Activated naive CD4-positive, alpha-beta T cell treated with anti-CD3 and anti-CD28 coated beads for 36 hours (primary cell): ENCODE measurements at regions not wholly inside any gene's neighbourhood (a gene's known extent, or its start where the extent isn't known, plus 50 kb on each side); places are given as distances from the start of the nearest gene placed in this dataset.

Experiments
- CTCF ChIA-PET: fragments of 350-600 bp; sonication (Branson Sonifier 250); formaldehyde crosslinking; loops from one replicate; lab custom pipeline; 2021; ENCODE audit warnings: antibody characterized with exemption; lab: Charles Lee
- DNase-seq: peaks from one replicate; pipeline ENCODE4 v3.0.0-alpha.2; 2020
- H3K27ac Mint-ChIP-seq: one replicate; pipeline ENCODE4 v1.8.0; 2021; ENCODE audit warnings: mild to moderate bottlenecking, mixed read lengths
- H3K27me3 Mint-ChIP-seq: one replicate; pipeline ENCODE4 v1.8.0; 2021; ENCODE audit warnings: low read depth, mixed read lengths
- H3K36me3 Mint-ChIP-seq: one replicate; pipeline ENCODE4 v1.8.0; 2021; ENCODE audit warnings: low read depth, mixed read lengths
- H3K4me1 Mint-ChIP-seq: one replicate; pipeline ENCODE4 v1.8.0; 2021; ENCODE audit warnings: low read depth, mixed read lengths
- H3K4me3 Mint-ChIP-seq: one replicate; pipeline ENCODE4 v1.8.0; 2021; ENCODE audit warnings: mild to moderate bottlenecking, moderate library complexity, mixed read lengths
- H3K9me3 Mint-ChIP-seq: one replicate; pipeline ENCODE4 v1.8.0; 2021; ENCODE audit warnings: mixed read lengths
- intact Hi-C: fragments of 100-400 bp; cut with micrococcal nuclease; formaldehyde crosslinking; loops from one replicate; pipeline ENCODE4 v1.15.1; 2023

DNA sequence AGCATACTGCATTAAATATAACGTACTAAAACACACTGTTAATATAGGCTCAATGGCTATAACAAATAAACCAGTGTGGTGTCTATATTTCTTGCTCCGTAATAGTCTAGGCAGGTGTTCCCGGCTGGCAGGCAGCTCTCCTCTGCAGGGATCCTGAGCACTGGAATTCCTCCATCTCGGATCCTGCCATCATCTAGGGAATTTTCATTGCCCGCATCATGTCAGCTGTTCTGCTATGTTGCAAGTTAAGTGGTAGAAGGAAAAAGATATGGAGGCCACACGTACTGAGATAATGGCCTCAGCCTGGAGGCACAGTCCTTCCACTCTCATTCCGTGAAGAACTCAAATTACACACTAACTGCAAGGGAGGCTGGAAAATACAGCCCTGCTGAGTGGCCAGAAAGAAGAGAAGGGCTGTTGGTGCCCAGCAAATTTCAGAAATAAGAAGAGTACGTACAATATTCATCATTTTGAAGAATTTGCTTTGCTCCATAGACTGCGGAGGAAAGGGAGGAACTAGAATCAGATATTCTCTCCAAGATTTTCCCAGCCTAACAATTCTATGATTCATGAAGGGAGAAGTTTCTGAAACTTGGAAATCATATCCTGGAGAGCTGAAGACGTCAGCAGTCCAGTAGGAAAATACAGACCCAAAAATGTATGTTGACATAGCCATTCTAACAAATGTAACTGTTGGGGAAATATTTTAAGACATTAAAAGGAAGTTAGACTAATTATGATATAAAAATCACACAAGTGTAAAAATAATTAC lies 263.3 kb downstream of the MRPL39 start:
- intact Hi-C loops = no loop called here
- CTCF ChIA-PET = interaction anchor here (1.1 kb wide), 1 partner anchor 42 kb away, joined by 3 read pairs; no protein-coding TSS in a partner anchor
- Mint-ChIP-seq H3K36me3 (no peaks in the 10 kb centered on the region), H3K4me3 (no peak overlapping the region), H3K4me1 (no peaks in the 10 kb centered on the region), H3K27me3 (peaks cover 17% of the 10 kb centered on the region), H3K9me3 (no peaks in the 10 kb centered on the region), H3K27ac (no peak overlapping the region)
- no peak for DNase-seq

DNA sequence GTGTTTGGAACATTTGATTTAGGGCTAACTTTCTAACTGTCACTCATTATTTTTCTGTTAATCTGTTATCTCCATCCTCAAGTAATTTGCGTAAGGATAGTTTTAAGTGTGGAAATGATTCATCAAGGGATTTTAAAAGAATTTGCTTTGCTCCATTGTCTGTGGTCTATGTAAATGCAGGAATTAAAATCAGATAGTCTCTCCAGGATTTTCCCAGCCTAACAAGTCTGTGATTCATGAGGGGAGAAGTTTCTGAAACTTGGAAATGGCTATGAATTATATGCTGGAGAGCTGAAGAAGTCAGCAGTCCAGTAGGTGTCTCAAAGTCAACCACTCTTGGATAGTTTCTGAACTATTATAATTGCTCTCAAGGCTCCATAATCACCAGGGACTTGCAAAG lies 264.5 kb downstream of the MRPL39 start:
- DNase-seq = no peak
- no peak overlapping the region for H3K4me3 Mint-ChIP-seq
- H3K4me1 Mint-ChIP-seq = no peaks in the 10 kb centered on the region
- intact Hi-C loops = no loop called here
- CTCF ChIA-PET = no interaction called here
- no peaks in the 10 kb centered on the region for H3K36me3 Mint-ChIP-seq
- peaks cover 10% of the 10 kb centered on the region for H3K27me3 Mint-ChIP-seq
- no peak overlapping the region for H3K27ac Mint-ChIP-seq
- H3K9me3 Mint-ChIP-seq = no peaks in the 10 kb centered on the region

DNA sequence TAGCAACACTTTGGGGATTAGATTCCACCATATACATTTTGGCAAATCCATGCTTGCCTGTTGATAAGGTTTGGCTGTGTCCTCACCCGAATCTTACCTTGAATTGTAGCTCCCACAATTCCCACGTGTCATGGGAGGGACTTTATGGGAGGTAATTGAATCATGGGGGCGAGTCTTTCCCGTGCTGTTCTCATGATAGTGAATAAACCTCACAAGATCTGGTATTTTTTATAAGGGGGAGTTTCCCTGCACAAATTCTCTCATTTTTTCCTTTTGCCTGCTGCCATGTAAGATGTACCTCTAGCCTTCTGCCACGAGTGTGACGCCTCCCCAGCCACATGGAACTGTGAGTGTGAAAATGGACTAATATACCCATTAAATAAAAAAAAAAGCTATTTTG lies 265.3 kb downstream of the MRPL39 start:
- CTCF ChIA-PET = no interaction called here
- no peaks in the 10 kb centered on the region for H3K36me3 Mint-ChIP-seq
- H3K27me3 Mint-ChIP-seq = peaks cover 7% of the 10 kb centered on the region
- no peak overlapping the region for H3K4me3 Mint-ChIP-seq
- DNase-seq = no peak
- no peak overlapping the region for H3K27ac Mint-ChIP-seq
- H3K9me3 Mint-ChIP-seq = no peaks in the 10 kb centered on the region
- intact Hi-C loops = no loop called here
- H3K4me1 Mint-ChIP-seq = no peaks in the 10 kb centered on the region

DNA sequence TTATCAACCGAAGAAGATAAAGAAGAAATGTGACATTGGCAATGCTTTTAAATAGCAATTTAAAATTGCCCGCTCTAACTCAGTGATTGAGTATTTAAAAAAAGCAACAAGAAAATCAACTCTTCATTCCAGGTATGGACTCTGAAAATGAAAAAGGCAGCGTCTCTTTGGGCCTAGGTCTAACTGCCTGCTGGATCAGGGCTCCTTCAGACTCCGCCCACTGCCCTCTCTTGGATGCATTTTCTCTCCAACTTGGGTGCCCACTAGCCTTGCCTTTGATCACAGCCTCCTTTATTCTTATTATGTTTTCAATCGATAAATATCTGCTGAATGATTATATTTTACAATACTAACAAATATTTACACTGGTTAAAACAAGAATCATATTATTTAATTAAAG lies 268.9 kb downstream of the MRPL39 start:
- Mint-ChIP-seq H3K4me1 (no peaks in the 10 kb centered on the region), H3K27ac (no peak overlapping the region), H3K36me3 (no peaks in the 10 kb centered on the region), H3K9me3 (no peaks in the 10 kb centered on the region), H3K27me3 (peaks cover 4% of the 10 kb centered on the region), H3K4me3 (no peak overlapping the region)
- DNase-seq = no peak
- CTCF ChIA-PET = no interaction called here
- intact Hi-C loops = no loop called here

DNA sequence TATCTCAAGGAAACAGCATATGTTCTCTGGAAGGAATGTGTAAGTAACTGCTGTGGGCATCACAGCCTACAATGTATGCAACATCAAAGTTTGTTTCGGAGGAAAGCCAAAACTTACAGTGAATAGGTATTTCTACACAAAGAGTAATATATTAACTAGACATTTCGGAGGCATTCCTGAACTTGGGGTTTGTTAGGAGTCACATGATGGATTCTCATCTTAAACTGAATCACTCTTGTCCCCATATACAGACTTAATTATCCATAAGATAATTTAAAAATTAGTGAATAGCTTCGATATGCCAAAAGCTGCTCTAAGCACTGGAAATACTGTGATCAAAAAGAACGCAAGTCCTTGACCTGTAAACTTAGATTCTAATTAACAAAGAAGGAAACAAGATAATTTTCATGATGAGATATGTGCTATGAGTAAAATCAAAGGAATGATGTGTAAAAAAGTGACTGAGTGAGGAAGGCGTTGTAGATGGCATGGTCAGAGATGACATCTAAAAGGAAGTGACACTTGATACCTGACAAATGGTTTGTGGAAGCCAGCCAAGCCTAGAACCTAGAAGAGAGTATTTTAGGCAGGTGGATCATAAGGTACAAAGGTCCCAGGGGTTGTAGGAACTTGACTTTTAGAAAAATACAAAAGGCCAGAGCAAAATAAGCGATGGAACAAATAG lies 273.1 kb downstream of the MRPL39 start:
- no peaks in the 10 kb centered on the region for H3K4me1 Mint-ChIP-seq
- CTCF ChIA-PET = no interaction called here
- H3K27ac Mint-ChIP-seq = no peak overlapping the region
- no peaks in the 10 kb centered on the region for H3K36me3 Mint-ChIP-seq
- DNase-seq = no peak
- no peak overlapping the region for H3K4me3 Mint-ChIP-seq
- H3K27me3 Mint-ChIP-seq = no peaks in the 10 kb centered on the region
- intact Hi-C loops = no loop called here
- no peaks in the 10 kb centered on the region for H3K9me3 Mint-ChIP-seq

DNA sequence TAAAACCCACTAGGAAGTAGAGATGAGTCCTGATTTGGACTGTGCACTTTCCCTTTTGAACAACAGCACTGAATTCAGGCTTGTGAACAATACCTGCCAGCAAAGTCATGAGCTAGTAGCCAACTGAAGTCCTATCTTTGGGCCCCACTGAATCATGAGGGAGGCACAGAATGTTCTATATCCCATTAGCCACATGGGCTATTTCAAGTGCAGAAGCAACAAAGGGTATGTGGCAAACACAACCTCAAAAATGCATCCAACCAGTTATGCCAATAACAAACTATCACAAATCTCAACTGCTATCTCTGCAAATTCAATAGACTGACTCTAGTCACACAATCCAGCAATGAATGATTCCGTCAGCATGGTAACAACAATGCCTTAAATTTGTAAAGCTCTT lies 276.0 kb downstream of the MRPL39 start:
- Mint-ChIP-seq H3K27me3 (no peaks in the 10 kb centered on the region), H3K4me3 (no peak overlapping the region), H3K4me1 (no peaks in the 10 kb centered on the region), H3K9me3 (no peaks in the 10 kb centered on the region), H3K36me3 (no peaks in the 10 kb centered on the region), H3K27ac (no peak overlapping the region)
- CTCF ChIA-PET = interaction anchor here (1.5 kb wide), 1 partner anchor 19 kb away, joined by 4 read pairs; no protein-coding TSS in a partner anchor
- DNase-seq = no peak
- intact Hi-C loops = no loop called here

DNA sequence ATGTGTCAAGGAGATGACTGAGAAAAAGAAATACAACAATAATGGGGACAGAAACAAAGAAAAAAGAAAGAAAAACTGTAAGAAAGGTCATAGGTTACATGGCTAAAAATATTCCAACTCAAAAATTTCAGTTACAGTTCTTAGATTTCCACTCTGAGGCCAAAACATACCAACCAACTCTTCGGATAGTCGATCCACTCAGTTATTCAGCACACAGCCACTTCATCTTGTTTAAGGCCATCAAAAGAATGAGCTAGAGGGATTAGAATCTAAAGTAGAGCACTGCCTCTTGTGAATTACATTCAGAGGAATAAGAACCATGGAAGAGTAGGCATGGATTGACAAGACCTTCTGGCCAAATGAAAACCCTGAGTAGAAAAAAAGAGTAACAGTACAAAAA lies 277.0 kb downstream of the MRPL39 start:
- Mint-ChIP-seq H3K9me3 (no peaks in the 10 kb centered on the region), H3K27ac (no peak overlapping the region), H3K27me3 (no peaks in the 10 kb centered on the region), H3K4me3 (no peak overlapping the region), H3K4me1 (no peaks in the 10 kb centered on the region), H3K36me3 (no peaks in the 10 kb centered on the region)
- intact Hi-C loops = no loop called here
- no peak for DNase-seq
- CTCF ChIA-PET = no interaction called here

DNA sequence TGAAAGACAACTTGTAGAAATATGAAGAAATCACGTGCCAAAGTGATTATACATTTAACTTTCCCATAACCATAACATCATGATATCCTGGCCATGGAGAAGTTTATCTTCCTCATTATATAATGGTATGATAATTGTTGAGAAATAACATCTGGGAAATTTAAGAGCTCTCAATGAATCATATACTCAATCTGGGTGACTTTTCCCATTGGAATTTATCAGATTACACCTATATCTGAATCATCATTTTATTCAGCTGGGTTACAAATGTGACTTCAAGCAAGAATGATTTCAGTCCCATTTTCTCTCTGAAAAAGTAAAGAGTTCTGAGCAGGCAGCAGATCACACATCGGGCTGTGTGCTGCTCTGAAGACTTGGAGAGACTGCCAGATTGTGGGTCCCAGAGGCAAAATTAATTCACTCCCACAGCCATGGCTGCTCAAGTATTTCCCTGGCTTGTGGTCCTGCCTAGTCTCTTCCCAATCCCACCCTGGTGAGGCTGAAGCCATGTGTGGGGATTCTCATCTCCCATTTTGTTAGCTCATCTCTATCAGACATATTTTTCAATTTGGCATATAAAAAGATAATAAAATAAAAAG lies 278.0 kb downstream of the MRPL39 start:
- intact Hi-C loops = no loop called here
- H3K27me3 Mint-ChIP-seq = peaks cover 3% of the 10 kb centered on the region
- H3K9me3 Mint-ChIP-seq = no peaks in the 10 kb centered on the region
- no peak overlapping the region for H3K4me3 Mint-ChIP-seq
- H3K4me1 Mint-ChIP-seq = no peaks in the 10 kb centered on the region
- H3K36me3 Mint-ChIP-seq = no peaks in the 10 kb centered on the region
- DNase-seq = no peak
- H3K27ac Mint-ChIP-seq = no peak overlapping the region
- CTCF ChIA-PET = interaction anchor here (1.2 kb wide), 1 partner anchor 15 kb away, joined by 3 read pairs; no protein-coding TSS in a partner anchor

DNA sequence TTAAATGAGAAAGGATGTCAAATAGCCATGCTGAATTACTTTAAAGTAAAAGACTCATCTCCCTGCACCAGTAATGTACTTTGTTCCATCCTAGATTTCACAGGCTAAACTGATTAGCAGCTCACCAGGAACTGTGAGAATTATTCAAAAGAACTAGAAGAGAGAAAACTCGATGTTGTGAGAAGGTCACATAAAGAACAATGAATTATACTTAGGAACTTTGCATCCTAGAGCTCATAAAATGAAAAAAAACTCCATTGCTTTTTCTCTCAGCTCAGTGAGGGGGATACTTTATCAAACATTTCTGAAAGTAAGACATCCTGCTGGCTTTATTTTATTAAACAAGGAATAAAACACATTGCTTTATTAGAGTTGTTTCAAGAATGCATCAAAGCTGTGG lies 278.5 kb downstream of the MRPL39 start:
- CTCF ChIA-PET = interaction anchor here (1.2 kb wide), 1 partner anchor 15 kb away, joined by 3 read pairs; no protein-coding TSS in a partner anchor

DNA sequence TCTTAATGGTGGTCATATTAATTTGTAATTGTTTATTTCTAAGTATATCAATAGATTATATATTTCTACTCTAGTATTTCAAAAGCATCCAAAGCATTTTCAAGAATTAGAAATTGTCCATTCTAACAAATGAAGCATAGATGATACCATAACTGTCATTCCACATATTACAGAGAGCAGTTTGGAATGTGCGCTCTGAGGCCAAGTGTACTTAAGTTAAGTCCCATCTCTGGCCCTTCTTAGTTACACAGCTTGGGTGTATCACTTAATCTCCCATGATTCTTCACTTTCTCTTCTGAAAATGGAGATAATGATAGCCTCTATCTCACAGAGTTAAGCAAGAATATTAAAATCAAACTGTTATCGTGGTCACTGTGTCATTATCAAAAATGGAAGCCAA lies 281.1 kb downstream of the MRPL39 start:
- CTCF ChIA-PET = no interaction called here
- Mint-ChIP-seq H3K27ac (no peak overlapping the region), H3K4me3 (no peak overlapping the region), H3K4me1 (no peaks in the 10 kb centered on the region), H3K36me3 (no peaks in the 10 kb centered on the region), H3K9me3 (no peaks in the 10 kb centered on the region), H3K27me3 (peaks cover 6% of the 10 kb centered on the region)
- intact Hi-C loops = no loop called here
- no peak for DNase-seq

More for the DNA sequence above, 278.5 kb downstream of the MRPL39 start:
- intact Hi-C loops = no loop called here
- Mint-ChIP-seq H3K9me3 (no peaks in the 10 kb centered on the region), H3K27ac (no peak overlapping the region), H3K36me3 (no peaks in the 10 kb centered on the region), H3K4me1 (no peaks in the 10 kb centered on the region), H3K27me3 (peaks cover 3% of the 10 kb centered on the region), H3K4me3 (no peak overlapping the region)
- DNase-seq = no peak

DNA sequence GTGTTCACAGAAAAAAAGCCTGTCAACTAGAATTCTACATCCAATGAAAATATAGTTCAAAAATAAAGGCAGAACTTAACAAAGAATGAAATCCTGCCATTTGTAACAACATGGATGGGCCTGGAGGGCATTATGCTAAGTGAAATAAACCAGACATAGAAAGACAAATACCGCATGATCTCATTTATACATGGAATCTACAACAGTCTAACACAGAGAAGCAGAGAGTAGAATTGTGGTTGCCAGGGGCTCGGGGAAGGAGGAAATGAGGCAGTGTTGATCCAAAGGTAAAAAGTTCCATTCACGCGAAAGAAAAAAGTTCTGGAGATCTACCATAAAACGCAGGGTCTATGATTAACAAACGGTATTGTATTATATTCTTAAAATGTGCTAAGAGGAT lies 282.6 kb downstream of the MRPL39 start:
- Mint-ChIP-seq H3K27ac (no peak overlapping the region), H3K9me3 (no peaks in the 10 kb centered on the region), H3K4me3 (no peak overlapping the region), H3K36me3 (no peaks in the 10 kb centered on the region), H3K4me1 (no peaks in the 10 kb centered on the region), H3K27me3 (peaks cover 10% of the 10 kb centered on the region)
- intact Hi-C loops = no loop called here
- CTCF ChIA-PET = no interaction called here
- no peak for DNase-seq

DNA sequence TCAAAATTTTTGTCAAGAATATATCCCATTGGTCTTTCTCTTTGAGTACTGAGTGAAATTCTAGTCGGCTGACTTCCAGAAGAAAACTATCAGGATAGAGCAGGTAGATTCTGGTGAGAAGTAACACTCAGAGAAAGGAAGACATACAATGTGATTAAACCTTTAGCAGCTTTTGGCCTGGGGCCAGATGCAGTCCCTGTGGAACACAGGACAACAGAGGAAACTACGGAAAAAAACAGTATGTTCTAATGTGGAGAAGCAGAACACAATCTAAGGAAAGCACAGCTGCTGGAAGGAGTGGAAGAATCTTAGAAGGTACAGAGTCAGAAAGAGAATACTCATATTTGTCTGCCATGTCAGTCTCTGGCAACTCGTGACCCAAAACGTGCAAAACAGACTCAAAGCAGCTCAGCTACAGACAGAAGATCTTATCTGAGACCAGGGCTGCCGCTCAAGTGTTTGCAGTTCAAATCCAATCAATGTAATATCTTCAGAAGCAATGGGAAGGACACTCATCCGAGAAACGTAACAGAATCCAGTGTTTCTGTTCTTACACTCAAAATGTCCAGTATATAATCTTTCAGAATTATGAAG lies 283.8 kb downstream of the MRPL39 start:
- DNase-seq = no peak
- H3K36me3 Mint-ChIP-seq = no peaks in the 10 kb centered on the region
- H3K9me3 Mint-ChIP-seq = no peaks in the 10 kb centered on the region
- intact Hi-C loops = no loop called here
- CTCF ChIA-PET = no interaction called here
- no peaks in the 10 kb centered on the region for H3K4me1 Mint-ChIP-seq
- no peak overlapping the region for H3K4me3 Mint-ChIP-seq
- H3K27me3 Mint-ChIP-seq = peaks cover 10% of the 10 kb centered on the region
- H3K27ac Mint-ChIP-seq = no peak overlapping the region
